ENCODE measurements at regions not wholly inside any gene's neighbourhood (a gene's known extent, or its start where the extent isn't known, plus 50 kb on each side); places are given as distances from the start of the nearest gene placed in this dataset.

DNA sequence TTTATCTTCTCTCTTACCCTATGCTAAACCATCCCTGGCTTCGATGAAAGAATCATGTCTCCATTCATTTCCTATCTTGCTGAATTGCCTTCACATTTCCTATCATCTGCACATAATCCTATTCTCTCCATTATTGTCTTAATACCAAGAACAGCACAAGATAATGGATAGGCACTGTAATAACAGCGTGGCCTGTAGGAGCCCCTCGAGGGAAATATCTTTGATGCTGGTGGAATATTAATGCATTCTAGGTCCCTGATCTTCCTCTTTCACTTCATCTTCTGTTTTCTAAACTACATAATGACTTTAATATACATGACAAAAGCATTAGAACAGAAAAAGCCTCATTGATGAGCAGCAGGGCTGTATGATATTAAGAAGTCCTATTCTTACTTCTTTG, 720.6 kb downstream of the RWDD3 start:
- Mint-ChIP-seq H3K4me1 (ENCODE audit: low read depth) (no peaks in the 10 kb centered on the region), H3K27ac (no peak overlapping the region), H3K27me3 (ENCODE audit: low read depth) (no peaks in the 10 kb centered on the region), H3K9me3 (peaks cover 5% of the 10 kb centered on the region), H3K36me3 (ENCODE audit: low read depth) (no peaks in the 10 kb centered on the region), H3K4me3 (ENCODE audit: low read depth) (no peak overlapping the region)
- no peak for DNase-seq (ENCODE audit: low spot score)
- intact Hi-C loops (cut with micrococcal nuclease), result no loop called here

GRCh38 chr1:95956215-95956614, 722.2 kb downstream of the RWDD3 start:
- no peaks in the 10 kb centered on the region for H3K27me3 Mint-ChIP-seq (ENCODE audit: low read depth)
- H3K9me3 Mint-ChIP-seq, result peaks cover 5% of the 10 kb centered on the region
- no peaks in the 10 kb centered on the region for H3K4me1 Mint-ChIP-seq (ENCODE audit: low read depth)
- H3K27ac Mint-ChIP-seq, result no peak overlapping the region
- no peak for DNase-seq (ENCODE audit: low spot score)
- no peaks in the 10 kb centered on the region for H3K36me3 Mint-ChIP-seq (ENCODE audit: low read depth)
- H3K4me3 Mint-ChIP-seq (ENCODE audit: low read depth), result no peak overlapping the region
- intact Hi-C loops (cut with micrococcal nuclease), result no loop called here

GRCh38 chr1:95957748-95958147, 723.7 kb downstream of the RWDD3 start:
- DNase-seq (ENCODE audit: low spot score), result no peak
- no peaks in the 10 kb centered on the region for H3K27me3 Mint-ChIP-seq (ENCODE audit: low read depth)
- H3K27ac Mint-ChIP-seq, result no peak overlapping the region
- no peak overlapping the region for H3K4me3 Mint-ChIP-seq (ENCODE audit: low read depth)
- intact Hi-C loops (cut with micrococcal nuclease), result no loop called here
- H3K9me3 Mint-ChIP-seq, result peaks cover 5% of the 10 kb centered on the region
- no peaks in the 10 kb centered on the region for H3K4me1 Mint-ChIP-seq (ENCODE audit: low read depth)
- no peaks in the 10 kb centered on the region for H3K36me3 Mint-ChIP-seq (ENCODE audit: low read depth)

DNA sequence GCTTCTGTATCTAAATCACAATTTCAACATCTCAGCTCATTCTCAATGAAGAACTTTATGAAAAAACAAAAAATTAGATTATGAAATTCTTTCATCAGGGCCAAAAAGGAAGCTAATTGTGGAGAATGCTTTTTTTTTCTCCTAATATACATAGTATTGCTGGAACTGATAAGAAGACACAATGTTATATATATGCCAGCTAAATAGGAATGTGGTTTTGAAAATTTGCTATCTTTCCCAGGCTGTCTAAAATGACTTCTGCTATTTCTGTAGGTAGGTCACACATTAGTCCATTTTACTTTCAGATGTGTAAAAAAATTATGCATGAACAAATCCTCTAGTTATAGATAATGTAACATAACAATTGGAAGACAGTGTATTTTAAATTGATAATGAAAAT, 732.9 kb downstream of the RWDD3 start:
- intact Hi-C loops (cut with micrococcal nuclease), result no loop called here
- no peak overlapping the region for H3K4me3 Mint-ChIP-seq (ENCODE audit: low read depth)
- no peak for DNase-seq (ENCODE audit: low spot score)
- no peaks in the 10 kb centered on the region for H3K27me3 Mint-ChIP-seq (ENCODE audit: low read depth)
- H3K9me3 Mint-ChIP-seq, result peaks cover 22% of the 10 kb centered on the region
- no peak overlapping the region for H3K27ac Mint-ChIP-seq
- H3K4me1 Mint-ChIP-seq (ENCODE audit: low read depth), result no peaks in the 10 kb centered on the region
- H3K36me3 Mint-ChIP-seq (ENCODE audit: low read depth), result no peaks in the 10 kb centered on the region

- no peaks in the 10 kb centered on the region for H3K36me3 Mint-ChIP-seq (ENCODE audit: low read depth)
- H3K4me1 Mint-ChIP-seq (ENCODE audit: low read depth), result no peaks in the 10 kb centered on the region
- no peak overlapping the region for H3K4me3 Mint-ChIP-seq (ENCODE audit: low read depth)
- no peak overlapping the region for H3K27ac Mint-ChIP-seq
- H3K27me3 Mint-ChIP-seq (ENCODE audit: low read depth), result no peaks in the 10 kb centered on the region
- intact Hi-C loops (cut with micrococcal nuclease), result no loop called here
- no peak for DNase-seq (ENCODE audit: low spot score)
- H3K9me3 Mint-ChIP-seq, result peaks cover 29% of the 10 kb centered on the region
These were observed 740.6 kb downstream of the RWDD3 start for GRCh38 chr1:95974586-95974985.

DNA sequence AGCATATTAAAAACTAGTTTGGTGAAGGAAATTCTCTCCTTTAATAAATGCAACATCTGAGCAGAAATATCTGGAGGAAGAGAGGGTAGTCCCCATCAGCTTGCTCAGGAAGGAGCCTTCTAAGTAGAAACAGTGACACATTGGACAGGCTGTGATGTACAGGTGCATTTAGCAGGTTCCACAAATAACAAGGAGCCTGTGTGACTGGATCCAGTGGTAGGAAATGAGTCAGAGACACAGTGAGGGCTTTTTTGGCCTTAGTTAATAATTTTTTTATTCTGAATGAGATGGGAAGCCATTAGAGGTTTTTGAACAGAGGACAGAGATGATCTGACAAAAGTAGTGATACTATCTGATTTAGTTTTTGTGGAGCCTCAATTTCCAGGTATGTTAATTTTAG, 738.9 kb upstream of the PTBP2 start:
- no peak for DNase-seq (ENCODE audit: low spot score)
- Mint-ChIP-seq H3K4me3 (ENCODE audit: low read depth) (no peak overlapping the region), H3K27ac (no peak overlapping the region), H3K27me3 (ENCODE audit: low read depth) (no peaks in the 10 kb centered on the region), H3K36me3 (ENCODE audit: low read depth) (no peaks in the 10 kb centered on the region), H3K4me1 (ENCODE audit: low read depth) (no peaks in the 10 kb centered on the region), H3K9me3 (peaks cover 4% of the 10 kb centered on the region)
- intact Hi-C loops (cut with micrococcal nuclease), result no loop called here

DNA sequence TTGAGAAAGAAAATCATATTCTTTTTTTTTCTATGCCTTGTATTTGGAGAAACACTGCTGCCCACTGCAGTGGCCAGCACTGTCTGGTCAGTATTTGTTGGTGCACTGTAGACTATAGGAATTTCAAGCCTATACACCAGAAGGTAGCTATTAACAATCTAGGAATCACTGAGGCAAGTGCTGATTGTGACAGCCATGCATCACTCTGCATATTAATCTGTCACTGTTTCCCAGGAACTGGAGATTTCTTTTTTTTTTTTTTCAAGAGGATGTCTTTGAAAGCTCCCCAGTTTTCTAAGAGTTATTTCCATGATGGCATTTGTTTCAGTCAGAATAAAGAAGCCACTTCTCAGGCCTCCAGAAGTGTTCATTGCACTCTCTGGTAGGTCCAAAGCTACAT, 737.8 kb upstream of the PTBP2 start:
- DNase-seq (ENCODE audit: low spot score), result no peak
- Mint-ChIP-seq H3K9me3 (peaks cover 4% of the 10 kb centered on the region), H3K36me3 (ENCODE audit: low read depth) (no peaks in the 10 kb centered on the region), H3K4me1 (ENCODE audit: low read depth) (no peaks in the 10 kb centered on the region), H3K4me3 (ENCODE audit: low read depth) (no peak overlapping the region), H3K27me3 (ENCODE audit: low read depth) (no peaks in the 10 kb centered on the region), H3K27ac (no peak overlapping the region)
- intact Hi-C loops (cut with micrococcal nuclease), result no loop called here

- no peak for DNase-seq (ENCODE audit: low spot score)
- Mint-ChIP-seq H3K4me1 (ENCODE audit: low read depth) (no peaks in the 10 kb centered on the region), H3K4me3 (ENCODE audit: low read depth) (no peak overlapping the region), H3K9me3 (peaks cover 7% of the 10 kb centered on the region), H3K27me3 (ENCODE audit: low read depth) (no peaks in the 10 kb centered on the region), H3K36me3 (ENCODE audit: low read depth) (no peaks in the 10 kb centered on the region), H3K27ac (no peak overlapping the region)
- intact Hi-C loops (cut with micrococcal nuclease), result no loop called here
These were observed 736.7 kb upstream of the PTBP2 start for GRCh38 chr1:95984798-95985374.

- intact Hi-C loops (cut with micrococcal nuclease), result no loop called here
- Mint-ChIP-seq H3K4me1 (ENCODE audit: low read depth) (no peaks in the 10 kb centered on the region), H3K4me3 (ENCODE audit: low read depth) (no peak overlapping the region)
These were observed 731.6 kb upstream of the PTBP2 start for GRCh38 chr1:95990033-95990432.

DNA sequence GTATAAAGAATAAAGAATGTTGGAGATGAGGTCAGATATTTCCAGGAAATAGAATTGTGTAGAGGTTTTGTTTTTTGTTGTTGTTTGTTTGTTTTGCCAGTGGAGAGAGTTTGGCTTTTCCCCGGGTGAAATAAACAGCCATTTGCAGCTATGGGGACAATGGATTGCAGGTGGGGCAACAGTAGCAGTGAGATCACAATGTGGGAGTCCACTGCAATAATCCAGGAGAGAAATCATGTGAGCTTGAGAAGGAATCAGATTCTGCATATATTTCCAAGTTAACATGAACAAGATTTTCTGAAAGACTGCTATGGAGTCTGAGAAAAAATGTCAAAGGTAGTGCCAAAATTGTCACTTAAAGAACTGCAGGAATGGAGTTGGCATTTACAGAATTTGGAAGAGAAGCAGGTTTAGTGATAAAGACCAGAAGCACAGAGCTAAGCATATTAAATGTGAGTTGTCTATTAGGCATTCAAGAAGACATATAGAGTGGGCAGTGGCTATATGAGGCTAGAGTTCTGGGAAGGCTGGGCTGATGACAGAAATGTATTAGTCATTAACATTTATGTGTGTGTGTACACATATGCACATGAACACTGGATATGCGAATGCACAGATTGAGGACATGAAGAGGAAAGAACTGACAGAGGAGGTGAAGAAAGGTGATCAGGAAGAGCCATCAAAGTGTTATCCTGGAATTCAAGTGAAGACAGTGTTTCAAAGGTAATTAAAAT, 729.6 kb upstream of the PTBP2 start:
- Mint-ChIP-seq H3K4me3 (ENCODE audit: low read depth) (no peak overlapping the region), H3K27ac (no peak overlapping the region), H3K9me3 (peaks cover 6% of the 10 kb centered on the region), H3K27me3 (ENCODE audit: low read depth) (no peaks in the 10 kb centered on the region), H3K36me3 (ENCODE audit: low read depth) (no peaks in the 10 kb centered on the region), H3K4me1 (ENCODE audit: low read depth) (no peaks in the 10 kb centered on the region)
- no peak for DNase-seq (ENCODE audit: low spot score)
- intact Hi-C loops (cut with micrococcal nuclease), result no loop called here

More at GRCh38 chr1:95990033-95990432, 731.6 kb upstream of the PTBP2 start:
- no peak for DNase-seq (ENCODE audit: low spot score)
- Mint-ChIP-seq H3K27me3 (ENCODE audit: low read depth) (no peaks in the 10 kb centered on the region), H3K27ac (no peak overlapping the region), H3K9me3 (peaks cover 8% of the 10 kb centered on the region), H3K36me3 (ENCODE audit: low read depth) (no peaks in the 10 kb centered on the region)

- H3K27ac Mint-ChIP-seq, result no peak overlapping the region
- no peaks in the 10 kb centered on the region for H3K36me3 Mint-ChIP-seq (ENCODE audit: low read depth)
- no peaks in the 10 kb centered on the region for H3K4me1 Mint-ChIP-seq (ENCODE audit: low read depth)
- peaks cover 3% of the 10 kb centered on the region for H3K9me3 Mint-ChIP-seq
- no peak overlapping the region for H3K4me3 Mint-ChIP-seq (ENCODE audit: low read depth)
- no peak for DNase-seq (ENCODE audit: low spot score)
- H3K27me3 Mint-ChIP-seq (ENCODE audit: low read depth), result no peaks in the 10 kb centered on the region
- intact Hi-C loops (cut with micrococcal nuclease), result no loop called here
These were observed 726.9 kb upstream of the PTBP2 start for GRCh38 chr1:95994643-95995042.

DNA sequence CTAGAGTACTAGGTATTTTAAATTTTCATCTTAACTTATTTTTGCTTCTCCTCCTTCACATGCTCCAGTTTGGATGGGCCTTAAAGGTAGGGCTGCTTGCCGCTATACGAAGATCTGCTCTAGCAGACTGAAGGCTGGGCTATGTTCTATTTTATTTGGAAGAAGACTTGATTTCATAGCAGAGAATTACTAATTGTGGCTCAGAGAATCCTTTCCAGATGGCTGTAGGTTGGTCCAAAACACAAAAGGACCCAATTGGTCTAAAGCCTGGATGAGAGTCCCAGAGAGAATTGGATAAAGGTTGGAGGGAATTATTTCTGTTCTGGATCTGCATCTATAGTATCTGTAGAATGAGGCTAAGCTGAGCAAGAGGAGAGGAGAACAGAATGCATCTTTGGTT, 719.4 kb upstream of the PTBP2 start:
- no peak overlapping the region for H3K4me3 Mint-ChIP-seq (ENCODE audit: low read depth)

DNA sequence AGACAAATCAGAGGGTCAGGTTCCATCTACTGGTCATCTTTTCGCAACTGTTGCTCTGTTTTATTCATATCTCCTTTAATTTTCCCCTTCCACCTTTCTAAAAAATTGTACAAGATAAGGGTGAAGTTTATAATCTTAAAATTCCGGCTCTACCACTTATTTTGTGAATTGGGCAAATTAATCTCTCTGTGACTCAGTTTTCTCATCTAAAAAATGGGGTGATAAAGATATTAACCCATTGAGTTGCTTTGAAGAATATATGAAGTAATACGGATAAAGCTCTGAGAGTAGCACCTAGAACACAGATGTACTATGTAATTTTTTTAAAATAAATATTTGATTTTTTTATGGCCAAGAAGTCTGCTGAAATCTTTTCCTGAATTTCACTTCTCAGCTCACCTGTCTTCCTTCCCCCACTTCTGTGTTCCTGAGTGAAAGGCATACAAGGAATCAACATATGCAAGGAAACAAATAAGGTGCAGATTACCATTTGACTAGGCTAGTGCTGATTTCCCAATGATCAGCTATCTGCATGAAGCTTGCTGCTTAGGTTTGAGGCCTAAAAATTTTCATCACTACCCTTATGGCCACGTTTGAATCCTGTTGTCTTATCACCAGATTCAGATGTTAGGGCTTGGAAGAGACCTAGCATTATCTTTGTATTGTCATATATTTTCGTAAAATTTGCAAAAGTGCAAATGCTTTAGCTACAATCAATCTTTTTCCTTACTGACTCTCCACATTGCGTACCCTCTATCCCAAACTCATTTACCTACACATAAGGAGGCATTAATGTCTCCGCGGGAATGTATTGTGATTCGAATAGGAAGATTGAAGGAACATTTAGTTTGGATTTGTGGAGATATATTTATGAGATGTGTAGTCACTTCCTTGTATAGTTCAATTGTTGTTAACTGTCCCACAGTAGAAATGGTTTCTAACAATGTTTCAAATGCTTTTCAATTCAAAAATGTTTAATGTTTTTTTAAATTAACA, 718.3 kb upstream of the PTBP2 start:
- DNase-seq (ENCODE audit: low spot score), result no peak
- Mint-ChIP-seq H3K4me3 (ENCODE audit: low read depth) (no peak overlapping the region), H3K36me3 (ENCODE audit: low read depth) (no peaks in the 10 kb centered on the region), H3K9me3 (no peaks in the 10 kb centered on the region), H3K4me1 (ENCODE audit: low read depth) (no peaks in the 10 kb centered on the region), H3K27ac (no peak overlapping the region), H3K27me3 (ENCODE audit: low read depth) (no peaks in the 10 kb centered on the region)
- intact Hi-C loops (cut with micrococcal nuclease), result no loop called here

More for the DNA sequence above, 719.4 kb upstream of the PTBP2 start:
- Mint-ChIP-seq H3K27ac (no peak overlapping the region), H3K9me3 (no peaks in the 10 kb centered on the region), H3K4me1 (ENCODE audit: low read depth) (no peaks in the 10 kb centered on the region), H3K27me3 (ENCODE audit: low read depth) (no peaks in the 10 kb centered on the region), H3K36me3 (ENCODE audit: low read depth) (no peaks in the 10 kb centered on the region)
- DNase-seq (ENCODE audit: low spot score), result no peak
- intact Hi-C loops (cut with micrococcal nuclease), result no loop called here

Measured in activated T-helper 2 cell treated with anti-CD3 and anti-CD28 coated beads, Interferon-gamma antibody, Interleukin-2, Interleukin-4, amounts not matched to agents 10 μg/mL and 5 μg/mL and 100 μg/mL, durations not matched to agents 14 hours and 24 hours and 36 hours (primary cell).